WTC11 (cell line): ENCODE measurements at regions not wholly inside any gene's neighbourhood (a gene's known extent, or its start where the extent isn't known, plus 50 kb on each side); places are given as distances from the start of the nearest gene placed in this dataset.

ENCODE experiments used
- ATAC-seq: fragments of 200-7000 bp; cut with Tn5 transposase; 2 replicates; pipeline ENCODE4 v1.10.0; 2021; ENCODE audit warnings: mild to moderate bottlenecking, moderate library complexity
- CTCF ChIA-PET: fragments of 300-600 bp; sonication (Branson Sonifier 250); formaldehyde crosslinking; loops from one replicate; lab custom pipeline; 2021; ENCODE audit warnings: antibody characterized with exemption; lab: Charles Lee
- POLR2A ChIA-PET: fragments of 350-600 bp; sonication (Branson Sonifier 250); formaldehyde crosslinking; loops from one replicate; lab custom pipeline; 2021; ENCODE audit warnings: antibody characterized with exemption; lab: Charles Lee
- DNase-seq: peaks from one replicate; pipeline ENCODE4 v3.0.0; 2021; ENCODE audit warnings: low spot score
- H3K27ac Mint-ChIP-seq: 2 replicates; pipeline ENCODE4 v1.8.0; 2021; ENCODE audit warnings: mixed read lengths
- H3K27me3 Mint-ChIP-seq: 2 replicates; pipeline ENCODE4 v1.8.0; 2021; ENCODE audit warnings: low read depth, mild to moderate bottlenecking, moderate library complexity, mixed read lengths
- H3K36me3 Mint-ChIP-seq: 2 replicates; pipeline ENCODE4 v1.8.0; 2021; ENCODE audit warnings: mixed read lengths
- H3K4me1 Mint-ChIP-seq: 2 replicates; pipeline ENCODE4 v1.8.0; 2022; ENCODE audit warnings: mixed read lengths
- H3K4me3 Mint-ChIP-seq: 2 replicates; pipeline ENCODE4 v1.8.0; 2021; ENCODE audit warnings: mild to moderate bottlenecking, moderate library complexity, mixed read lengths
- H3K9me3 Mint-ChIP-seq: 2 replicates; pipeline ENCODE4 v1.8.0; 2021; ENCODE audit warnings: mixed read lengths
- ATF1 ChIP-seq: sonication (generic); formaldehyde crosslinking; IDR thresholded peaks from 2 replicates; pipeline ENCODE4 v1.8.1; 2023; ENCODE audit warnings: mild to moderate bottlenecking, moderate library complexity, missing genetic modification reagents
- ATF6 ChIP-seq: sonication (generic); formaldehyde crosslinking; IDR thresholded peaks from 2 replicates; pipeline ENCODE4 v1.8.1; 2023; ENCODE audit warnings: mild to moderate bottlenecking, missing genetic modification reagents
- FOXK1 ChIP-seq: sonication (generic); formaldehyde crosslinking; IDR thresholded peaks from 2 replicates; pipeline ENCODE4 v1.8.0; 2022; ENCODE audit warnings: mild to moderate bottlenecking, moderate library complexity, missing genetic modification reagents
- GTF2I ChIP-seq: fragments of 250-450 bp; sonication (Bioruptor Pico); conservative IDR thresholded peaks from 2 replicates; pipeline ENCODE4 v1.4.0; 2021; ENCODE audit warnings: mild to moderate bottlenecking
- NFATC4 ChIP-seq: fragments of 250-450 bp; sonication (Bioruptor Pico); IDR thresholded peaks from 2 replicates; pipeline ENCODE4 v1.9.0; 2021; ENCODE audit warnings: mild to moderate bottlenecking
- PRDM15 ChIP-seq: sonication (generic); formaldehyde crosslinking; IDR thresholded peaks from 2 replicates; pipeline ENCODE4 v1.8.0; 2022; ENCODE audit warnings: missing genetic modification reagents
- STAT6 ChIP-seq: sonication (generic); formaldehyde crosslinking; conservative IDR thresholded peaks from 2 replicates; pipeline ENCODE4 v1.8.1; 2023; ENCODE audit warnings: mild to moderate bottlenecking, low read depth, missing genetic modification reagents, moderate library complexity
- TCF7 ChIP-seq: sonication (generic); formaldehyde crosslinking; IDR thresholded peaks from 2 replicates; pipeline ENCODE4 v1.8.0; 2022; ENCODE audit warnings: mild to moderate bottlenecking, low read depth, missing genetic modification reagents, moderate library complexity
- TP53 ChIP-seq: sonication (generic); formaldehyde crosslinking; IDR thresholded peaks from 2 replicates; pipeline ENCODE4 v1.8.1; 2023; ENCODE audit warnings: mild to moderate bottlenecking, missing genetic modification reagents
- USF2 ChIP-seq: sonication (generic); formaldehyde crosslinking; IDR thresholded peaks from 2 replicates; pipeline ENCODE4 v1.8.1; 2023; ENCODE audit warnings: mild to moderate bottlenecking, missing genetic modification reagents, moderate library complexity
- ZMAT4 ChIP-seq: fragments of 250-450 bp; sonication (Bioruptor Pico); IDR thresholded peaks from 2 replicates; pipeline ENCODE4 v1.9.0; 2021; ENCODE audit warnings: mild to moderate bottlenecking
- ZNF232 ChIP-seq: sonication (generic); formaldehyde crosslinking; IDR thresholded peaks from 2 replicates; pipeline ENCODE4 v1.8.0; 2022; ENCODE audit warnings: mild to moderate bottlenecking, missing genetic modification reagents
- ZNF396 ChIP-seq: fragments of 250-450 bp; sonication (Bioruptor Pico); IDR thresholded peaks from 2 replicates; pipeline ENCODE4 v1.8.0; 2021; ENCODE audit warnings: mild to moderate bottlenecking, moderate library complexity, borderline replicate concordance
- ZSCAN18 ChIP-seq: fragments of 250-450 bp; sonication (Bioruptor Pico); IDR thresholded peaks from 2 replicates; pipeline ENCODE4 v2.1.2; 2022; ENCODE audit warnings: mild to moderate bottlenecking, moderate library complexity

GRCh38 chr2:172275239-172275638, 152.1 kb upstream of the ITGA6 start:
- Mint-ChIP-seq H3K27ac (no peak overlapping the region), H3K36me3 (peaks cover 14% of the 10 kb centered on the region), H3K27me3 (peaks cover 3% of the 10 kb centered on the region; the same call in 1 of the 2 replicates), H3K4me3 (no peak overlapping the region)
- CTCF ChIA-PET, result interaction anchor here (1.0 to 1.2 kb wide), 3 partner anchors 103 to 187 kb away, joined by 3 to 6 read pairs (median 4); no protein-coding TSS in a partner anchor
- POLR2A ChIA-PET, result no interaction called here
- TF ChIP-seq ATF1 (CRISPR knock-in tag) (no peak), TCF7 (CRISPR knock-in tag) (no peak), GTF2I (CRISPR knock-in tag) (no peak), TP53 (CRISPR knock-in tag) (no peak), ZMAT4 (CRISPR knock-in tag) (no peak), NFATC4 (CRISPR knock-in tag) (no peak)
- TF ChIP-seq, all 79 proteins: peak for 0
- no peak for ATAC-seq
- no peak for DNase-seq
- Mint-ChIP-seq H3K9me3 (peaks cover 20% of the 10 kb centered on the region), H3K4me1 (peaks cover 42% of the 10 kb centered on the region)

- DNase-seq (no peak), ATAC-seq (no peak)
- Mint-ChIP-seq H3K27ac (no peak overlapping the region), H3K9me3 (peaks cover 20% of the 10 kb centered on the region), H3K36me3 (peaks cover 14% of the 10 kb centered on the region), H3K4me1 (peaks cover 30% of the 10 kb centered on the region), H3K4me3 (no peak overlapping the region), H3K27me3 (peaks cover 3% of the 10 kb centered on the region; the same call in 1 of the 2 replicates)
- TF ChIP-seq USF2 (CRISPR knock-in tag), result 0 out of 2 replicates have a peak, but pooled peaks have one; percentile 25
- TF ChIP-seq ZNF232, result no peak
- ChIA-PET POLR2A (no interaction called here), CTCF (no interaction called here)
These were observed 150.4 kb upstream of the ITGA6 start for GRCh38 chr2:172276961-172277360.

- POLR2A ChIA-PET, result interaction anchor here (0.6 kb wide), 1 partner anchor 22 kb away, joined by 6 read pairs; no protein-coding TSS in a partner anchor
These were observed 148.7 kb upstream of the ITGA6 start for GRCh38 chr2:172278667-172279066.

More at GRCh38 chr2:172278667-172279066, 148.7 kb upstream of the ITGA6 start:
- Mint-ChIP-seq H3K9me3 (peaks cover 16% of the 10 kb centered on the region), H3K4me3 (no peak overlapping the region), H3K36me3 (peaks cover 14% of the 10 kb centered on the region), H3K27me3 (peaks cover 3% of the 10 kb centered on the region; the same call in 1 of the 2 replicates), H3K4me1 (peaks cover 29% of the 10 kb centered on the region), H3K27ac (no peak overlapping the region)
- DNase-seq (no peak), ATAC-seq (no peak)
- TF ChIP-seq STAT6 (CRISPR knock-in tag) (no peak), FOXK1 (CRISPR knock-in tag) (no peak), ZSCAN18 (CRISPR knock-in tag) (no peak), ZNF396 (CRISPR knock-in tag) (no peak), ATF6 (CRISPR knock-in tag) (no peak), PRDM15 (CRISPR knock-in tag) (no peak)
- CTCF ChIA-PET, result interaction anchor here (0.7 to 1.2 kb wide), 2 partner anchors 30 to 183 kb away, joined by 3 to 6 read pairs; no protein-coding TSS in a partner anchor
